Activated CD8-positive, alpha-beta memory T cell treated with anti-CD3 and anti-CD28 coated beads, Interleukin-2, amount 50 U/mL, for 24 hours (primary cell): ENCODE measurements at regions not wholly inside any gene's neighbourhood (a gene's known extent, or its start where the extent isn't known, plus 50 kb on each side); places are given as distances from the start of the nearest gene placed in this dataset.
"Not testable (repeated sequence)": the region's sequence is repeated elsewhere in the genome, so short reads cannot be mapped to it uniquely, and the experiment has no call there.

Experiments
- DNase-seq: peaks from one replicate; pipeline ENCODE4 v3.0.0-alpha.2; 2020; ENCODE audit errors: extremely low read depth

DNA sequence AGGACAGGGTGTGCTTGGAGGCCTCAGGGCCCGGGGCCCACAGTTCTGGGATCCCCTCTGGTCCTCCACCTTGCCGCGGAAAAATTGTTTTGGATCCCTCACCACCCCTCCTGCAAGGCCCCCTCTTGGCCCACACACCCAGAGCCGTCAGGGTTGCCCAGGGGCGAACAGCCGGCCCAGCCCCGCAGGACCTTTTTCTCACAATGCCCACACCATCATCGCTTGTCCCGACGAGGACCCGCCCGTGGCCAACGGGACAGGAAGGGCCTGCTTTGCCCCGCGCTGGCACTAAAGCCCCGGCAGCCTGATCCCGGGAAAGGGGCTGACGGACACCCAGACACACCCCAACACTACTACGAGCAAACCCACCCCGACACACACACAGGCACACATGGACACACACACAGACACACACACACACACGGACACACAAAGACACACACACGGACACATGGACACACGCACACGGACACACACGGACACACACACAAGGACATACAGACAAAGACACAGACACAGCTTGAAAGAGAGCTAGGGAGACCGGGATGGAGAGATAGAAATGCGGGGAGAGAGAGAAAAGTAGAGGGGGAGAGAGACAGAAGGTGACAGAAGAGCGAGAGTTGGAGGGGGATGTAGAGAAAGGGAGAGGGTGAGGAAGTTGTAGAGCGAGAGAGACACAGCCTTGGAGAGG, 1493.5 kb upstream of the DEFB115 start:
- no peak for DNase-seq

- not testable (repeated sequence) for DNase-seq
These were observed 1492.4 kb upstream of the DEFB115 start for GRCh38 chr20:29764922-29765610.

DNA sequence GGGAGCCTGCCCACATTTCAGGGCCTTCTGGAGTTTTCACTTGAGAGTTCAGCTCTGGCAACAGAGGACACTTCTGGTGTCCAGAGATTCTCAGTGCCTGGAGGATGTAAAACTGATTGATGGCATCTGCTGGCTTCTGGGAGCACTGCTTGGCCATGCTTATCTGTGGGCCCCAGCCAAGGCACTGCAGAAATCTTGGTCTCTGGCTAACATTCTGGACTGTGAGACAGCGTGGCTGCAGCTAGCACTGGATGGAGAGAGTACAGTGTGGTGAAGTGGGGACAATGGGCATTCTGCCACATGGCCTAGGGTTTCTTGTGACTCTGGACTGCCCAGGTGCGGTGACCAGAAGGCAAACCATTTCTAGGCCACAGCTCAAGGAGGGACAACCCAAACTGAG, 1479.4 kb upstream of the DEFB115 start:
- DNase-seq = not testable (repeated sequence)

DNA sequence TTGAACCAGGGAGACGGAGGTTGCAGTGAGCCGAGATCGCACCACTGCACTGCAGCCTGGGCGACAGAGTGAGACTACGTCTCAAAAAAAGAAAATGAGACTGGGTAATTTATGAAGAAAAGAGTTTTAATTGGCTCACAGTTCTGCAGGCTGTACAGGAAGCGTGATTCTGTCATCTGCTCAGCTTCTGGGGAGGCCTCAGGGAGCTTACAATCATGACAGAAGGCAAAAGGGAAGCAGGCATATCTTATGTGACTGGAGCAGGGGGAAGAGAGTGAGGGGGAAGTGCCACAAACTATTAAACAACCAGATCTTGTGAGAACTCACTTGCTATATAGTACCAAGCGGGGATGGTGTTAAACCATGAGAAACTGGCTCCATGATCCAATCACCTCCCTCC, 1476.2 kb upstream of the DEFB115 start:
- not testable (repeated sequence) for DNase-seq

DNA sequence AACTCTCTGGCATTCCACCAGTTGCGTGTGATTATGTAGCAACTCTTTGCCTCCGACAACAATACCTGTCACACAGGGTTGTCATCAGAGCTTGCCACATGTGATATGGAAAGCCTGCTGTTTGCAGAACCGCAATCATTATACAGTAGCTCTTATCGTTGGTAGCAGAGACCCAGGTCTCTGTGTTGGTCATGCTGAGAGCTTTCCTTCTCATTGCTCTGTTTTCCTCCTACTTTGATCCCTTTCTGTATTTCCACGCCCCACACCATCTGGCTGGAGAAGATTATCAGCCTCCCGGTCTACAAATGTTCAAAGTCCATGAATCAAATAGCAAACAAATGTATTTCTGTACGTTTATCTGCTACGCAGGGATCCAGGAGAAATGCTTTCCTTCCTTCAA, 1475.6 kb upstream of the DEFB115 start:
- DNase-seq = not testable (repeated sequence)

DNA sequence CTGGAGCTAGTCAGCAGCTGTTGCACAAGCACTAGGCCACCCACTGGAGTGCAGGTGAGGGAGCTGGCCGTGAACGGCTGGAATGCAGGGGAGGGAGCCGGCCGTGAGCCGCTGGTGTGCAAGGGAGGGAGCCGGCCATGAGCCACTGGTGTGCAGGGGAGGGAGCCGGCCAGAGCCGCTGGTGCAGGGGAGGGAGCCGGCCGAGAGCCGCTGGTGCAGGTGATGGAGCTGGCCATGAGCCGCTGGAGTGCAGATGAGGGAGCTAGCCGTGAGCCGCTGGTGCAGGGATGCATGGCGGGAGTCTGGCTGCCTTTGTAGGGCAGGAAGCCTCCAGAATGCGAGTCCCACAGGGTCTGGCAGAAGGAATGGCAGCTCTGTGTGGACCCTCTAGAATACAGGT, 1470.0 kb upstream of the DEFB115 start:
- DNase-seq = not testable (repeated sequence)

- DNase-seq = no peak
These were observed 1467.0 kb upstream of the DEFB115 start for GRCh38 chr20:29790510-29790909.

GRCh38 chr20:29831508-29831907, 1426.0 kb upstream of the DEFB115 start:
- DNase-seq = not testable (repeated sequence)

DNA sequence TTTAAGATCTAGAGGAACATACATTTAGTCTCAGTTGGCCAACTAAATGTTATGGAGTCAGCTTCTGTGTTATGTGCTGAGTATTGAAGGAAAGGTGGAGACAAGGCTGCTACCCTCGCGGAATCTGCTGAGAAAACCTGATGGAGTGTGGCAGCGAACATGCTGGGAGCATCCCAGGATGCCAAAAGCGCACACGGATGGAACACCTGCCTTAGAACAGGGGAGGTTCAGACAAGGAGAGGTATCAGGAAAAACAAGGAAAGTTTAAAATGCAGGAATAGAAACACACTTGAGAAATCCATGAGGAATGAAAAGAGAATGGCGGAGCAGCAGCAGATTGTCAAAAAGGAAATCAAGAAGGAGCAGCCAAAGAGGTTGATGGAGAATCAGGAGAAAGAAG, 1389.5 kb upstream of the DEFB115 start:
- DNase-seq = not testable (repeated sequence)

DNA sequence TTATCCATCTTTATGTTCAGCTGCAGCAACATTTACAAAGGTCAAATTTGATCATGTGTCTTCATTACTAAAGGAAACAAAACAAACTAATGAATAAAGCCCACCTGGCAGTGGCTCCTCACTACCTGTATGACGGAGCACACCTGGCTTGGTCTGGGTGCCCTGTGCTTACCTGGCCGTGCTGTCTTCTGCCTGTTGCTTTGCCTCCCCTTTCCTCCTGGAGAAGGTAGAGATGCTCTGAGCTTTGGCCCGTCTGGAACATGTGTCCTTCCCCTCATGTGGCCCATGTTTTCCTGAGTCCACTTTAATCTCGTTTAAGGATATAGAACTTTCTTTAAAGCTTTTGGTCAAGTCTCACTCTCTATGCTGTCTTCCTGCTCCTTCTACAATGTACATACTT, 1388.8 kb upstream of the DEFB115 start:
- DNase-seq = not testable (repeated sequence)

- DNase-seq = not testable (repeated sequence)
These were observed 1385.6 kb upstream of the DEFB115 start for GRCh38 chr20:29871816-29872215.

- no peak for DNase-seq
These were observed 1383.5 kb upstream of the DEFB115 start for GRCh38 chr20:29873946-29874345.

DNA sequence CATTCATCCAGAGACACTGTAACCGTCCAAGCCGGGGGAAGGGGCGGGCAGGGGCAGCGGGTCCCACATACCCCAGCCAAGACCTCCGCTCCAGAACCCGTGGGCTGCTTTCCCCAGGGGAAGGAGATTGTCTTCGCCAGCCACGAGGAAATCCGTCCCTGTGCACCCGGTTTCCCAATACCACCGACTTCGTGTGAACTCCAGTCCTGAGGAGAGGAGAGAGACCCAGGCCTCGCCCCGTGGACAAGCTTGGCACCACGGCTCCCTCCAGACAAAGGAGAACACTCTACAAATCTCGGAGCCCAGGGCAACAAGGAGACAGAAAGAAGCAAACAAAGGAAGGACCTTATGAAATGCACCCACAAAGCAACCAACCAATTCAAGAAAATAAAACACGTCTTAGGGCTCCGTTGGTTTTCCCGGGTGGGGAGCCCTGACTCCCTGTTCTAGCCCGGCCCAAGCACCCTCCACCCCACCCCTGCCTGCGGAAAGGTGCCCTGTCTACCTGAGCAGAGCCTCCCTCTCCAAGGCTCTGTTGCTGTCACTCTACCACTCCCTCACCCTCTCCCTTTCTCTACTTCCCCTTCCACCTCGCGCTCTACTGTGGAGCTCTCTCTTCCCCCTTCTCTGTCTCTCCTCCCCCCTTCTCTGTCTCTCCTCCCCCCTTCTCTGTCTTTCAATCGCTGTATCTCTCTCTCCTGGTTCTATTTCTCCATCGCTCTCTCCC, 1382.8 kb upstream of the DEFB115 start:
- DNase-seq = no peak

GRCh38 chr20:29875321-29876083, 1382.0 kb upstream of the DEFB115 start:
- not testable (repeated sequence) for DNase-seq

- DNase-seq = not testable (repeated sequence)
These were observed 1381.2 kb upstream of the DEFB115 start for GRCh38 chr20:29876084-29876910.

- DNase-seq = no peak
These were observed 1380.6 kb upstream of the DEFB115 start for GRCh38 chr20:29876911-29877285.

DNA sequence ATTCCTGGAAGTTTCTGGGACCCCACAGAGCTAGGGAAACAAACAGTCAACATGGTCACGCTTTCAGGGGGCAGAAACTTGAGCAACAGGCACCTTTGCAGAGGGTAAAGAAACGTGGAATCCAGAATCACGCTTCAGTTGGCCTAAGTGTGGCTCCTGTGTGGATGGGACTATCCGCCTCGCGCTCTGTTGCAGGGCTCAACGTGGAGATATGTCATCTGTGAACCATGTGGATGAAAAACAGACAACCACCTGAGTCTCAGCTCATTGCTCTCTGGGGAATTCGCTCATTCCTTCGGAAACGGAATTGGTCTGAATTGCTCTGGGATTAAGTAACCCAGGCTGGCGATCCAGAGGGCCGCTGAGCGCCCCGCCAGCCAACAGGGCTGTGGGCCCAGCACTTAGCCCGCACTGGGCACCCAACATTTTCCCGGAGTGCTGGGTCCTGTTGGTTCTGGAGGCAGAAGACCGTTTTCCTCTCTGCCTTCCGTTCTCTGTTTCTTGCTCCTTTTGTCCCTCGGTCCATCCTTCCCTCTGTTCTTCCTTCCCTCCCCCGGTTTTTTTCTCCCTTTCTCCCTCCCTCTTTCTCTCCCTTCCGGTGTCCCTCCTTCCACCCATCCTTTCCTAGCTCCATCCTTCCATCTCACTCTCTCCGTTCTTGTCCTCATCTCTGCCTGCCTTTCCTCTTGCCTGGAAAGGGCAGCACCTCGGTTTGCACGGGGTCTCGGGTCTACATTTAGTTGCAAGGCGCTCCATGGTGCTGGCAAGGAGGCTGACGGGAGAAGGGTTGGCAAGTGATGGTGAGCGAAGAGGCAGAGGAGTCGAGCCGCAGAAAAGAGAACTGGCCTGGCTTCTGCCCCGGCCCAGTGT, 1379.8 kb upstream of the DEFB115 start:
- not testable (repeated sequence) for DNase-seq

- DNase-seq = no peak
These were observed 1379.2 kb upstream of the DEFB115 start for GRCh38 chr20:29878281-29878741.

DNA sequence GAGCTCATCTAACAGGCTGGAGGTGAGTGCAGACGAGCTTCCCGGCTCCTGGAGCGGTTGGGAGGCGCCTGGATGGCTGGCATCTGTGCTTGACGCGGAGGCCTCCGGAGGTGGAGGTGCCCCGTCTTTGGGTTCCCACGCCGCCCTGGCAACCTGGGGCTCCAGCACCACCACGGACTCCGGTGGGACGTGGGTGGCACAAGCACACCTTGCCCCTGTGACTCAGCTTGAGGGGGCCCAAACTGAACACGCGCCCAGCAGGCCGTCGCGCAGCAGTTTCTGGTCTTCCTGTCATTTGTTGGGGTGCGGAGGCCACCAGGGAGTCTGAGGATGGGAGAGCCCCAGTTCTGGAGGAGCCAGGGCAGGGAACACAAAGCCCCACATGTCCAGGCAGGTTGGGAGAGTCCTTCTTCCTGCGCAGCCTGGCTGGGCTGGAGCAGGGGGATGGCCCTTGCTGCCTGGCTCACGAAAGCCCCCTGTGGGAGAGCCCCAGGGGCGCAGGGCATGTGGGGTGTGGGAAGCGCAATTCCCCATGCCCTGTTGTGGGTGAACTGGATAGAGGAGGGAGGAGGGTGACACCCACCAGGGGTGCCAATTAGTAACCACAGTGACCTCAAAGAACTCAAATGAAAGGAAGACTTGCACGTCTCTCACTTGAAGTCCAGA, 1378.6 kb upstream of the DEFB115 start:
- no peak for DNase-seq
